Liver (tissue), 3 donors: ENCODE measurements at regions not wholly inside any gene's neighbourhood (a gene's known extent, or its start where the extent isn't known, plus 50 kb on each side); places are given as distances from the start of the nearest gene placed in this dataset.

Source experiments
- HNF4A ChIP-seq, 2 donors: conservative IDR thresholded peaks; 2 replicates each; pipeline ENCODE4 v1.6.1; 2016; ENCODE audit warnings: antibody characterized with exemption in 2 of 2, mild to moderate bottlenecking in 2 of 2
- JUND ChIP-seq, 2 donors: IDR thresholded peaks; 2 replicates each; pipeline ENCODE4 v1.6.1; 2016; ENCODE audit warnings: antibody characterized with exemption in 2 of 2
- MAX ChIP-seq: IDR thresholded peaks from 2 replicates; pipeline ENCODE4 v1.6.1; 2016; ENCODE audit warnings: antibody characterized with exemption
- RAD21 ChIP-seq, 2 donors: IDR thresholded peaks; 2 replicates each; pipeline ENCODE4 v1.6.1; 2016; ENCODE audit warnings: antibody characterized with exemption in 2 of 2, mild to moderate bottlenecking in 2 of 2
- TAF1 ChIP-seq: conservative IDR thresholded peaks from 2 replicates; pipeline ENCODE4 v1.6.1; 2016; ENCODE audit warnings: antibody characterized with exemption, mild to moderate bottlenecking
- YY1 ChIP-seq: IDR thresholded peaks from 2 replicates; pipeline ENCODE4 v1.6.1; 2016; ENCODE audit warnings: antibody characterized with exemption, mild to moderate bottlenecking
- ZBTB33 ChIP-seq: IDR thresholded peaks from 2 replicates; pipeline ENCODE4 v1.6.1; 2016; ENCODE audit warnings: antibody characterized with exemption
- TF ChIP-seq, protein P1 (sequence below): fragments of 150-350 bp; IDR thresholded peaks from 2 replicates; pipeline ENCODE4 v1.5.1; 2017; ENCODE audit warnings: improper control_type of control experiment, low read depth, low read length; ENCODE audit not compliant: missing input control
- TF ChIP-seq, protein P2 (sequence below): IDR thresholded peaks from 2 replicates; pipeline ENCODE4 v1.6.1; 2016; ENCODE audit warnings: antibody characterized with exemption
- donor health status: healthy.
- donor health status: healthy.

DNA sequence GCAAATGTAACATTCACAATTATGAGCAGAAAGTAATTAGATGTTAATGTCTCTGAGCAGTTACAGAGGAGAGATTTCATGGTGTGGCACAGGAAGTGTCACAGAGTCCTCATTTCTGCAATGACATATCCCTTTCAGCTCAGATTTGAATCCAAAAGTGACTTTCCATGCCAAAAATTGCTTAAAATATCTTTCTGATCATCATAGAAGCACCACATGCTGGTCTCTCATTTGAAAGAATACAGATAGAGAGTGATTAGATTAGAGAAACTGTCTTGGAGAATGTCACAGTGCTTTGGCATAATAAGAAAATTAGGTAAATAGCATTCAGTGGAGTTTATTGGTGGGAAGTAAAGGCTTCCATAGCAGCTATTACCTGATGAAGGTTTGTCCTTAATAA, 383.4 kb upstream of the CDH2 start:
- TF ChIP-seq, protein P1, sequence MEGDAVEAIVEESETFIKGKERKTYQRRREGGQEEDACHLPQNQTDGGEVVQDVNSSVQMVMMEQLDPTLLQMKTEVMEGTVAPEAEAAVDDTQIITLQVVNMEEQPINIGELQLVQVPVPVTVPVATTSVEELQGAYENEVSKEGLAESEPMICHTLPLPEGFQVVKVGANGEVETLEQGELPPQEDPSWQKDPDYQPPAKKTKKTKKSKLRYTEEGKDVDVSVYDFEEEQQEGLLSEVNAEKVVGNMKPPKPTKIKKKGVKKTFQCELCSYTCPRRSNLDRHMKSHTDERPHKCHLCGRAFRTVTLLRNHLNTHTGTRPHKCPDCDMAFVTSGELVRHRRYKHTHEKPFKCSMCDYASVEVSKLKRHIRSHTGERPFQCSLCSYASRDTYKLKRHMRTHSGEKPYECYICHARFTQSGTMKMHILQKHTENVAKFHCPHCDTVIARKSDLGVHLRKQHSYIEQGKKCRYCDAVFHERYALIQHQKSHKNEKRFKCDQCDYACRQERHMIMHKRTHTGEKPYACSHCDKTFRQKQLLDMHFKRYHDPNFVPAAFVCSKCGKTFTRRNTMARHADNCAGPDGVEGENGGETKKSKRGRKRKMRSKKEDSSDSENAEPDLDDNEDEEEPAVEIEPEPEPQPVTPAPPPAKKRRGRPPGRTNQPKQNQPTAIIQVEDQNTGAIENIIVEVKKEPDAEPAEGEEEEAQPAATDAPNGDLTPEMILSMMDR: no peak
- TF ChIP-seq ZBTB33: no peak
- TF ChIP-seq, protein P2, sequence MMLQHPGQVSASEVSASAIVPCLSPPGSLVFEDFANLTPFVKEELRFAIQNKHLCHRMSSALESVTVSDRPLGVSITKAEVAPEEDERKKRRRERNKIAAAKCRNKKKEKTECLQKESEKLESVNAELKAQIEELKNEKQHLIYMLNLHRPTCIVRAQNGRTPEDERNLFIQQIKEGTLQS: no peak
- no peak for TF ChIP-seq HNF4A (conservative IDR thresholded peaks at IDR 0.05)
- no peak for TF ChIP-seq TAF1
- TF ChIP-seq JUND (IDR thresholded peaks at IDR 0.05): no peak
- TF ChIP-seq RAD21 (IDR thresholded peaks at IDR 0.05): no peak
- TF ChIP-seq YY1: no peak
- TF ChIP-seq MAX: no peak
